ENCODE measurements at regions not wholly inside any gene's neighbourhood (a gene's known extent, or its start where the extent isn't known, plus 50 kb on each side); places are given as distances from the start of the nearest gene placed in this dataset.

GRCh38 chr1:222229672-222230312 is 318.1 kb downstream of the HHIPL2 start:
- intact Hi-C loops (cut with micrococcal nuclease; ENCODE audit: unreplicated experiment) = no loop called here
- BruUV-seq (replicated peaks) = no TSS peak
- Mint-ChIP-seq H3K4me1 (ENCODE audit: low read depth, unreplicated experiment) (no peaks in the 10 kb centered on the region), H3K36me3 (ENCODE audit: insufficient read depth, unreplicated experiment) (no peaks in the 10 kb centered on the region), H3K9me3 (ENCODE audit: low read depth, unreplicated experiment) (peaks cover 7% of the 10 kb centered on the region), H3K27ac (ENCODE audit: unreplicated experiment) (no peak overlapping the region), H3K27me3 (ENCODE audit: unreplicated experiment) (peaks cover 31% of the 10 kb centered on the region), H3K4me3 (ENCODE audit: low read depth, unreplicated experiment) (no peak overlapping the region)
- no peak for TF ChIP-seq CTCF (IDR thresholded peaks at IDR 0.05; ENCODE audit: unreplicated experiment)
- no peak for DNase-seq
- CTCF ChIA-PET = interaction anchor here (1.3 kb wide), 1 partner anchor 11 kb away, joined by 4 read pairs; no protein-coding TSS in a partner anchor

- Mint-ChIP-seq H3K27ac (ENCODE audit: unreplicated experiment) (no peak overlapping the region), H3K4me3 (ENCODE audit: low read depth, unreplicated experiment) (no peak overlapping the region), H3K4me1 (ENCODE audit: low read depth, unreplicated experiment) (no peaks in the 10 kb centered on the region), H3K27me3 (ENCODE audit: unreplicated experiment) (peaks cover 15% of the 10 kb centered on the region), H3K9me3 (ENCODE audit: low read depth, unreplicated experiment) (peaks cover 9% of the 10 kb centered on the region), H3K36me3 (ENCODE audit: insufficient read depth, unreplicated experiment) (no peaks in the 10 kb centered on the region)
- CTCF ChIA-PET = no interaction called here
- no peak for DNase-seq
- intact Hi-C loops (cut with micrococcal nuclease; ENCODE audit: unreplicated experiment) = no loop called here
- TF ChIP-seq CTCF (IDR thresholded peaks at IDR 0.05; ENCODE audit: unreplicated experiment) = no peak
- BruUV-seq (replicated peaks) = no TSS peak
Measured at GRCh38 chr1:222225316-222225691, 322.6 kb downstream of the HHIPL2 start.

GRCh38 chr1:222224636-222225315 is 323.1 kb downstream of the HHIPL2 start:
- no peaks in the 10 kb centered on the region for H3K4me1 Mint-ChIP-seq (ENCODE audit: low read depth, unreplicated experiment)
- H3K27ac Mint-ChIP-seq (ENCODE audit: unreplicated experiment) = no peak overlapping the region
- peaks cover 10% of the 10 kb centered on the region for H3K27me3 Mint-ChIP-seq (ENCODE audit: unreplicated experiment)
- no TSS peak for BruUV-seq (replicated peaks)
- H3K9me3 Mint-ChIP-seq (ENCODE audit: low read depth, unreplicated experiment) = peaks cover 12% of the 10 kb centered on the region
- H3K4me3 Mint-ChIP-seq (ENCODE audit: low read depth, unreplicated experiment) = no peak overlapping the region
- no peak for DNase-seq
- CTCF ChIA-PET = no interaction called here
- no peaks in the 10 kb centered on the region for H3K36me3 Mint-ChIP-seq (ENCODE audit: insufficient read depth, unreplicated experiment)
- intact Hi-C loops (cut with micrococcal nuclease; ENCODE audit: unreplicated experiment) = no loop called here
- TF ChIP-seq CTCF (IDR thresholded peaks at IDR 0.05; ENCODE audit: unreplicated experiment) = no peak

GRCh38 chr1:222224156-222224555 is 323.7 kb downstream of the HHIPL2 start:
- Mint-ChIP-seq H3K4me1 (ENCODE audit: low read depth, unreplicated experiment) (no peaks in the 10 kb centered on the region), H3K27me3 (ENCODE audit: unreplicated experiment) (peaks cover 4% of the 10 kb centered on the region), H3K4me3 (ENCODE audit: low read depth, unreplicated experiment) (no peak overlapping the region), H3K36me3 (ENCODE audit: insufficient read depth, unreplicated experiment) (no peaks in the 10 kb centered on the region), H3K9me3 (ENCODE audit: low read depth, unreplicated experiment) (peaks cover 12% of the 10 kb centered on the region), H3K27ac (ENCODE audit: unreplicated experiment) (no peak overlapping the region)
- no TSS peak for BruUV-seq (replicated peaks)
- no peak for DNase-seq
- TF ChIP-seq CTCF (IDR thresholded peaks at IDR 0.05; ENCODE audit: unreplicated experiment) = no peak
- CTCF ChIA-PET = no interaction called here
- intact Hi-C loops (cut with micrococcal nuclease; ENCODE audit: unreplicated experiment) = no loop called here

Data from Calu3 (cell line).